H1 (cell line): ENCODE measurements at regions not wholly inside any gene's neighbourhood (a gene's known extent, or its start where the extent isn't known, plus 50 kb on each side); places are given as distances from the start of the nearest gene placed in this dataset.

Experiments used
- CTCF ChIA-PET: fragments of 300-600 bp; sonication (Branson Sonifier 250); formaldehyde crosslinking; loops from one replicate; lab custom pipeline; 2021; ENCODE audit not compliant: partially characterized antibody; lab: Charles Lee
- POLR2A ChIA-PET: fragments of 300-600 bp; sonication (Branson Sonifier 250); formaldehyde crosslinking; loops from one replicate; lab custom pipeline; 2021; ENCODE audit warnings: inconsistent platforms; ENCODE audit not compliant: partially characterized antibody; lab: Charles Lee
- DNase-seq, 2 experiments: peaks; one replicate each; pipeline versions ENCODE4 v3.0.0 to v3.0.0-alpha.2; 2010 to 2022; ENCODE audit warnings: low spot score in 2 of 2, low read depth in 1 of 2, mixed read lengths in 1 of 2
- FAIRE-seq: peaks from 2 replicates; lab custom pipeline; 2011; peaks lifted over from hg19 to GRCh38; lab: Jason Lieb, UNC
- H2AFZ ChIP-seq: 2 replicates; pipeline ENCODE4 v1.8.1; 2012; ENCODE audit warnings: low read length, inconsistent platforms
- H2AK5ac ChIP-seq: 2 replicates; pipeline ENCODE4 v1.6.1; 2013; ENCODE audit warnings: low read depth, low read length
- H2BK120ac ChIP-seq: replicated peaks from 2 replicates; pipeline ENCODE3; 2013; ENCODE audit warnings: low read depth, low read length, inconsistent platforms
- H2BK12ac ChIP-seq: 2 replicates; pipeline ENCODE4 v1.6.1; 2013; ENCODE audit warnings: low read depth, low read length
- H2BK15ac ChIP-seq: 2 replicates; pipeline ENCODE4 v1.6.1; 2013; ENCODE audit warnings: low read length
- H2BK20ac ChIP-seq: 2 replicates; pipeline ENCODE4 v1.6.1; 2013; ENCODE audit warnings: low read length
- H2BK5ac ChIP-seq: 2 replicates; pipeline ENCODE4 v1.6.1; 2013; ENCODE audit warnings: low read depth, low read length
- H3K14ac ChIP-seq: 2 replicates; pipeline ENCODE4 v1.6.1; 2013; ENCODE audit warnings: inconsistent platforms; ENCODE audit not compliant: insufficient read length
- H3K18ac ChIP-seq: 2 replicates; pipeline ENCODE4 v1.6.1; 2013; ENCODE audit warnings: low read length; ENCODE audit errors: extremely low read depth
- H3K23ac ChIP-seq: 2 replicates; pipeline ENCODE4 v1.6.1; 2013; ENCODE audit warnings: inconsistent platforms; ENCODE audit not compliant: insufficient read length
- H3K23me2 ChIP-seq: 2 replicates; pipeline ENCODE4 v1.6.1; 2013; ENCODE audit warnings: low read depth, low read length
- H3K27ac ChIP-seq: 2 replicates; pipeline ENCODE4 v1.6.1; 2011; ENCODE audit warnings: low read depth, low read length, inconsistent platforms
- H3K27me3 ChIP-seq, 4 experiments: replicated peaks in 1 of 4; 1 replicate in 1 of 4; 2 replicates in 3 of 4; pipeline versions ENCODE4 v1.6.1 to v1.8.1; 2011 to 2013; ENCODE audit warnings: low read length in 3 of 4, mild to moderate bottlenecking in 3 of 4, inconsistent platforms in 2 of 4, mixed read lengths in 2 of 4, moderate library complexity in 1 of 4; ENCODE audit not compliant: control insufficient read depth in 3 of 4, insufficient read depth in 3 of 4; ENCODE audit errors: extremely low read depth in 1 of 4
- H3K36me3 ChIP-seq, 4 experiments: 2 replicates each; pipeline versions ENCODE4 v1.6.1 to v1.8.1; 2011 to 2013; ENCODE audit warnings: mild to moderate bottlenecking in 4 of 4, low read length in 3 of 4, moderate library complexity in 2 of 4, control low read depth in 1 of 4, inconsistent platforms in 1 of 4; ENCODE audit not compliant: insufficient read depth in 4 of 4, control insufficient read depth in 2 of 4
- H3K4ac ChIP-seq: replicated peaks from 2 replicates; pipeline ENCODE3; 2013; ENCODE audit warnings: low read length, low read depth, mixed read lengths, inconsistent platforms; ENCODE audit not compliant: insufficient read length
- H3K4me1 ChIP-seq, 4 experiments: replicated peaks in 1 of 4; 1 replicate in 1 of 4; 2 replicates in 3 of 4; pipeline versions ENCODE4 v1.6.1 to v1.8.1; 2011 to 2013; ENCODE audit warnings: low read length in 3 of 4, inconsistent platforms in 2 of 4, mixed read lengths in 1 of 4; ENCODE audit not compliant: insufficient read depth in 4 of 4, control insufficient read depth in 3 of 4
- H3K4me2 ChIP-seq, 2 experiments: 2 replicates each; pipeline versions ENCODE4 v1.6.1 to v1.8.1; 2011 to 2013; ENCODE audit warnings: low read depth in 2 of 2, low read length in 2 of 2, control low read depth in 1 of 2, inconsistent platforms in 1 of 2, mild to moderate bottlenecking in 1 of 2; ENCODE audit not compliant: insufficient read depth in 1 of 2
- H3K4me3 ChIP-seq, 4 experiments: fragments of 200-600, 300-600 bp in 1 of 4; sonication (generic), shearing (Covaris generic), sonication (Bioruptor Twin) in 1 of 4; 2 replicates each; pipeline versions ENCODE4 v1.5.1 to v1.8.1; 2011 to 2016; ENCODE audit warnings: low read length in 4 of 4, low read depth in 3 of 4, control low read depth in 2 of 4, inconsistent platforms in 2 of 4, mild to moderate bottlenecking in 2 of 4, mixed read lengths in 1 of 4, moderate library complexity in 1 of 4; ENCODE audit not compliant: insufficient read depth in 2 of 4; ENCODE audit errors: extremely low read depth in 1 of 4
- H3K56ac ChIP-seq: replicated peaks from 2 replicates; pipeline ENCODE3; 2013; ENCODE audit warnings: low read depth, mild to moderate bottlenecking, mixed read lengths, low read length, inconsistent platforms; ENCODE audit not compliant: insufficient read length
- H3K79me1 ChIP-seq: 2 replicates; pipeline ENCODE4 v1.6.1; 2013; ENCODE audit warnings: low read depth, low read length, control low read depth
- H3K79me2 ChIP-seq, 2 experiments: 2 replicates each; pipeline versions ENCODE4 v1.6.1 to v1.8.1; 2012 to 2013; ENCODE audit warnings: low read length in 2 of 2, mild to moderate bottlenecking in 2 of 2, inconsistent platforms in 1 of 2; ENCODE audit not compliant: insufficient read depth in 2 of 2, control insufficient read depth in 1 of 2
- H3K9ac ChIP-seq, 4 experiments: replicated peaks in 1 of 4; 1 replicate in 1 of 4; 2 replicates in 3 of 4; pipeline versions ENCODE4 v1.6.1 to v1.8.1; 2011 to 2013; ENCODE audit warnings: low read depth in 3 of 4, low read length in 3 of 4, control low read depth in 2 of 4, mild to moderate bottlenecking in 2 of 4, moderate library complexity in 2 of 4, inconsistent platforms in 1 of 4; ENCODE audit errors: extremely low read depth in 1 of 4
- H3K9me3 ChIP-seq, 2 experiments: 2 replicates each; pipeline versions ENCODE4 v1.6.1 to v1.8.1; 2012 to 2013; ENCODE audit warnings: mild to moderate bottlenecking in 2 of 2, moderate library complexity in 2 of 2, control low read depth in 1 of 2, inconsistent platforms in 1 of 2, low read depth in 1 of 2, low read length in 1 of 2, mixed read lengths in 1 of 2; ENCODE audit not compliant: insufficient read depth in 2 of 2
- H4K20me1 ChIP-seq, 2 experiments: replicated peaks in 1 of 2; 2 replicates each; pipeline versions ENCODE3 to v1.8.1; 2011 to 2013; ENCODE audit warnings: inconsistent platforms in 2 of 2, low read length in 2 of 2, mild to moderate bottlenecking in 1 of 2; ENCODE audit not compliant: insufficient read depth in 2 of 2, control insufficient read depth in 1 of 2
- H4K5ac ChIP-seq: 2 replicates; pipeline ENCODE4 v1.6.1; 2013; ENCODE audit warnings: low read length, low read depth, mixed read lengths, inconsistent platforms; ENCODE audit not compliant: insufficient read length
- H4K8ac ChIP-seq: 2 replicates; pipeline ENCODE4 v1.8.0; 2013; ENCODE audit warnings: mild to moderate bottlenecking, moderate library complexity, low read length, inconsistent platforms; ENCODE audit not compliant: insufficient read depth; ENCODE audit errors: extremely low read depth
- H4K91ac ChIP-seq: replicated peaks from 2 replicates; pipeline ENCODE3; 2013; ENCODE audit warnings: low read length, mixed read lengths, inconsistent platforms; ENCODE audit not compliant: insufficient read length
- EP300 ChIP-seq, 2 experiments: IDR thresholded peaks; 1 replicate in 1 of 2; 2 replicates in 1 of 2; pipeline ENCODE4 v1.6.1; 2011 to 2012; ENCODE audit warnings: low read depth in 2 of 2, low read length in 2 of 2, mild to moderate bottlenecking in 2 of 2, borderline replicate concordance in 1 of 2, inconsistent platforms in 1 of 2, moderate library complexity in 1 of 2
- GABPA ChIP-seq: IDR thresholded peaks from 2 replicates; pipeline ENCODE4 v1.6.1; 2011; ENCODE audit warnings: mild to moderate bottlenecking, low read length, moderate library complexity, borderline replicate concordance; ENCODE audit not compliant: insufficient read depth
- JUND ChIP-seq: IDR thresholded peaks from 2 replicates; pipeline ENCODE4 v1.6.1; 2011; ENCODE audit warnings: mild to moderate bottlenecking, improper control_type of control experiment, low read length
- KDM5A ChIP-seq: fragments of 200-600 bp; IDR thresholded peaks from 2 replicates; pipeline ENCODE4 v1.7.1; 2012; ENCODE audit warnings: mild to moderate bottlenecking, low read length, inconsistent platforms, mixed read lengths
- POU5F1 ChIP-seq: IDR thresholded peaks from 2 replicates; pipeline ENCODE4 v1.6.1; 2011; ENCODE audit warnings: low read depth, mild to moderate bottlenecking, low read length, moderate library complexity
- RBBP5 ChIP-seq: IDR thresholded peaks from 2 replicates; pipeline ENCODE4 v1.7.1; 2012; ENCODE audit warnings: low read depth, mild to moderate bottlenecking, inconsistent platforms, low read length, moderate library complexity, borderline replicate concordance
- RFX5 ChIP-seq: IDR thresholded peaks from 2 replicates; pipeline ENCODE4 v1.6.1; 2011; ENCODE audit warnings: low read depth, low read length, improper control_type of control experiment, borderline replicate concordance
- SAP30 ChIP-seq: fragments of 300-600 bp; sonication (generic); IDR thresholded peaks from 2 replicates; pipeline ENCODE4 v1.7.1; 2012; ENCODE audit warnings: low read length, moderate library complexity, mild to moderate bottlenecking, inconsistent platforms; ENCODE audit not compliant: insufficient read depth, insufficient replicate concordance
- SIN3A ChIP-seq, 2 experiments: IDR thresholded peaks in 1 of 2; conservative IDR thresholded peaks in 1 of 2; 2 replicates each; pipeline ENCODE4 v1.6.1; 2011 to 2012; ENCODE audit warnings: low read length in 2 of 2, improper control_type of control experiment in 1 of 2, low read depth in 1 of 2, mild to moderate bottlenecking in 1 of 2
- SP2 ChIP-seq: IDR thresholded peaks from 2 replicates; pipeline ENCODE4 v1.6.1; 2012; ENCODE audit warnings: mild to moderate bottlenecking, low read length, inconsistent platforms
- WGBS, 2 experiments: shearing (Covaris generic) in 1 of 2; methylation state at CpG; one replicate each; pipeline versions ENCODE4 v1.1.6 to v1.1.7; 2013 to 2015; ENCODE audit warnings: low lambda C conversion rate in 2 of 2, mixed read lengths in 2 of 2, inconsistent platforms in 1 of 2, low coverage in 1 of 2, missing lambda C conversion rate in 1 of 2; ENCODE audit not compliant: insufficient replicate concordance in 2 of 2, insufficient coverage in 1 of 2, insufficient read length in 1 of 2; ENCODE audit errors: extremely low coverage in 1 of 2, missing lambda C conversion rate in 1 of 2; 5-methylcytosine and 5-hydroxymethylcytosine counted together
- TF ChIP-seq, protein P1 (sequence below): IDR thresholded peaks from 2 replicates; pipeline ENCODE4 v1.6.1; 2011; ENCODE audit warnings: low read length, improper control_type of control experiment

DNA sequence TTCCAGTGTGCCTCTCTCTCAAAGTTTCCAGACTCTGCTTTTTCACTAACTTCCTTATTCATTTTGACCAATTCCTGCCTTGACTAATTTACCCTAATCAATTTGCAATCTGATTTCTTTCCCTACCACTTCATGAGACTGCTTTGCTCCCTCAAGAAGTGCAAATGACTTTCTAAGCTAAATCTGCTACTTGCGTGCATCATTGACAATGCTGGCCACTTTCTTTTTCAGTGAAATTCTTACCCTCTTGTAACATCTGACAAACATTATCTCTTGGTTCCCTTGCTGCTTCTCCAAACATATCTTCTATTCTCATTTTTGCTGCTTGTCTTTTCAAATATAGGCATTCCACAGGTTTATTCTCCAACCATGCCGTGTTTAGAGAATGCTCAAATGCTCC is 659.9 kb downstream of the USP25 start:
- Histone ChIP-seq H3K4me3 (no peak overlapping the region), H2BK120ac (no peak overlapping the region), H3K79me1 (no peaks in the 10 kb centered on the region), H3K18ac (no peak overlapping the region), H3K36me3 (no peaks in the 10 kb centered on the region), H3K4me2 (no peak overlapping the region), H3K23ac (no peak overlapping the region), H4K20me1 (no peaks in the 10 kb centered on the region), H3K4me1 (no peaks in the 10 kb centered on the region), H2BK12ac (no peak overlapping the region), H3K27ac (no peak overlapping the region), H3K9ac (no peak overlapping the region), H4K91ac (no peak overlapping the region), H3K14ac (no peak overlapping the region), H4K8ac (no peak overlapping the region), H3K79me2 (no peaks in the 10 kb centered on the region), H3K9me3 (no peaks in the 10 kb centered on the region), H2AK5ac (no peak overlapping the region), H2AFZ (0 out of 2 replicates have a peak overlapping the region, but pooled peaks have one; percentile 31), H3K56ac (no peak overlapping the region), H3K23me2 (no peaks in the 10 kb centered on the region), H3K4ac (no peak overlapping the region), H3K27me3 (no peaks in the 10 kb centered on the region), H2BK5ac (no peak overlapping the region), H4K5ac (no peak overlapping the region), H2BK15ac (no peak overlapping the region), H2BK20ac (no peak overlapping the region)
- ChIA-PET CTCF (no interaction called here), POLR2A (no interaction called here)
- FAIRE-seq: no peak
- 88% methylated on average over 2 of the region's 2 CpGs; no CpG with 5 or more reads in 1 of the 2 experiments for WGBS, 2 experiments
- no peak for DNase-seq
- TF ChIP-seq JUND: no peak
- no peak for TF ChIP-seq RBBP5
- TF ChIP-seq SAP30: no peak
- TF ChIP-seq GABPA: no peak
- TF ChIP-seq POU5F1: no peak
- TF ChIP-seq RFX5: no peak
- TF ChIP-seq SP2: no peak
- TF ChIP-seq, protein P1, sequence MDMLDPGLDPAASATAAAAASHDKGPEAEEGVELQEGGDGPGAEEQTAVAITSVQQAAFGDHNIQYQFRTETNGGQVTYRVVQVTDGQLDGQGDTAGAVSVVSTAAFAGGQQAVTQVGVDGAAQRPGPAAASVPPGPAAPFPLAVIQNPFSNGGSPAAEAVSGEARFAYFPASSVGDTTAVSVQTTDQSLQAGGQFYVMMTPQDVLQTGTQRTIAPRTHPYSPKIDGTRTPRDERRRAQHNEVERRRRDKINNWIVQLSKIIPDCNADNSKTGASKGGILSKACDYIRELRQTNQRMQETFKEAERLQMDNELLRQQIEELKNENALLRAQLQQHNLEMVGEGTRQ: no peak
- TF ChIP-seq SIN3A (conservative IDR thresholded peaks at IDR 0.05 in 1 of 2, IDR thresholded peaks at IDR 0.05 in 1 of 2; ENCODE audit: low read depth in 1 of 2, low read length in 2 of 2): no peak
- TF ChIP-seq EP300 (IDR thresholded peaks at IDR 0.05; ENCODE audit: borderline replicate concordance in 1 of 2, low read depth in 2 of 2, low read length in 2 of 2): no peak
- no peak for TF ChIP-seq KDM5A
